Panc1 (cell line): ENCODE measurements at regions not wholly inside any gene's neighbourhood (a gene's known extent, or its start where the extent isn't known, plus 50 kb on each side); places are given as distances from the start of the nearest gene placed in this dataset.

Experiments used
- POLR2AphosphoS5 ChIP-seq: IDR thresholded peaks from 2 replicates; pipeline ENCODE4 v1.6.1; 2012; ENCODE audit warnings: mild to moderate bottlenecking, low read depth, low read length, moderate library complexity
- SIN3A ChIP-seq: IDR thresholded peaks from 2 replicates; pipeline ENCODE4 v1.6.1; 2012; ENCODE audit warnings: low read depth, mild to moderate bottlenecking, low read length, moderate library complexity, borderline replicate concordance; ENCODE audit not compliant: insufficient read depth
- TF ChIP-seq, protein P1 (sequence below): fragments of 450-650 bp; IDR thresholded peaks from 2 replicates; pipeline ENCODE4 v1.5.1; 2017; ENCODE audit warnings: mild to moderate bottlenecking
- TF ChIP-seq, protein P2 (sequence below), 2 experiments: IDR thresholded peaks; 2 replicates each; pipeline ENCODE4 v1.6.1; 2011 to 2012; ENCODE audit warnings: low read depth in 2 of 2, control low read depth in 1 of 2, low read length in 1 of 2, mild to moderate bottlenecking in 1 of 2, moderate library complexity in 1 of 2; ENCODE audit not compliant: insufficient read depth in 1 of 2

DNA sequence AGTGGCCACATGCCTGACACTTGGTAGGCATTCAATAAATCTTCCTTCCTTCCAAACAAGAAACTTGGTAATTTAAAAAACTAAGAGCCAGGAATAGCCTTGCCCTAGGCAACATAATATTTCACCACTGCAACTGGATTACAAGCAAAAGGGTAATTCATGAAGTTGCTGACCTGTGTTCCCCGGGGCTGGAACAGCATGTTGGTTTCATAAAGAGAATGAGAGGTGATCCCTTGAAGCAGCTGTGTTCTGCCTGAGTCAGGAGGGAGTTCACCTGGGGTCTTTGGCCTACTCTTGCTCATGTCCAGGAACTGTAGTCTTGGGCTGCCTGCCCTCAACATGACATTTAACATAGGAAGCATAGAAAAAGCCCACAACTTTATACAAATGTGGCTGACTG lies 329.0 kb upstream of the DAB1 start:
- TF ChIP-seq, protein P1, sequence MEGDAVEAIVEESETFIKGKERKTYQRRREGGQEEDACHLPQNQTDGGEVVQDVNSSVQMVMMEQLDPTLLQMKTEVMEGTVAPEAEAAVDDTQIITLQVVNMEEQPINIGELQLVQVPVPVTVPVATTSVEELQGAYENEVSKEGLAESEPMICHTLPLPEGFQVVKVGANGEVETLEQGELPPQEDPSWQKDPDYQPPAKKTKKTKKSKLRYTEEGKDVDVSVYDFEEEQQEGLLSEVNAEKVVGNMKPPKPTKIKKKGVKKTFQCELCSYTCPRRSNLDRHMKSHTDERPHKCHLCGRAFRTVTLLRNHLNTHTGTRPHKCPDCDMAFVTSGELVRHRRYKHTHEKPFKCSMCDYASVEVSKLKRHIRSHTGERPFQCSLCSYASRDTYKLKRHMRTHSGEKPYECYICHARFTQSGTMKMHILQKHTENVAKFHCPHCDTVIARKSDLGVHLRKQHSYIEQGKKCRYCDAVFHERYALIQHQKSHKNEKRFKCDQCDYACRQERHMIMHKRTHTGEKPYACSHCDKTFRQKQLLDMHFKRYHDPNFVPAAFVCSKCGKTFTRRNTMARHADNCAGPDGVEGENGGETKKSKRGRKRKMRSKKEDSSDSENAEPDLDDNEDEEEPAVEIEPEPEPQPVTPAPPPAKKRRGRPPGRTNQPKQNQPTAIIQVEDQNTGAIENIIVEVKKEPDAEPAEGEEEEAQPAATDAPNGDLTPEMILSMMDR: no peak
- TF ChIP-seq, protein P2, sequence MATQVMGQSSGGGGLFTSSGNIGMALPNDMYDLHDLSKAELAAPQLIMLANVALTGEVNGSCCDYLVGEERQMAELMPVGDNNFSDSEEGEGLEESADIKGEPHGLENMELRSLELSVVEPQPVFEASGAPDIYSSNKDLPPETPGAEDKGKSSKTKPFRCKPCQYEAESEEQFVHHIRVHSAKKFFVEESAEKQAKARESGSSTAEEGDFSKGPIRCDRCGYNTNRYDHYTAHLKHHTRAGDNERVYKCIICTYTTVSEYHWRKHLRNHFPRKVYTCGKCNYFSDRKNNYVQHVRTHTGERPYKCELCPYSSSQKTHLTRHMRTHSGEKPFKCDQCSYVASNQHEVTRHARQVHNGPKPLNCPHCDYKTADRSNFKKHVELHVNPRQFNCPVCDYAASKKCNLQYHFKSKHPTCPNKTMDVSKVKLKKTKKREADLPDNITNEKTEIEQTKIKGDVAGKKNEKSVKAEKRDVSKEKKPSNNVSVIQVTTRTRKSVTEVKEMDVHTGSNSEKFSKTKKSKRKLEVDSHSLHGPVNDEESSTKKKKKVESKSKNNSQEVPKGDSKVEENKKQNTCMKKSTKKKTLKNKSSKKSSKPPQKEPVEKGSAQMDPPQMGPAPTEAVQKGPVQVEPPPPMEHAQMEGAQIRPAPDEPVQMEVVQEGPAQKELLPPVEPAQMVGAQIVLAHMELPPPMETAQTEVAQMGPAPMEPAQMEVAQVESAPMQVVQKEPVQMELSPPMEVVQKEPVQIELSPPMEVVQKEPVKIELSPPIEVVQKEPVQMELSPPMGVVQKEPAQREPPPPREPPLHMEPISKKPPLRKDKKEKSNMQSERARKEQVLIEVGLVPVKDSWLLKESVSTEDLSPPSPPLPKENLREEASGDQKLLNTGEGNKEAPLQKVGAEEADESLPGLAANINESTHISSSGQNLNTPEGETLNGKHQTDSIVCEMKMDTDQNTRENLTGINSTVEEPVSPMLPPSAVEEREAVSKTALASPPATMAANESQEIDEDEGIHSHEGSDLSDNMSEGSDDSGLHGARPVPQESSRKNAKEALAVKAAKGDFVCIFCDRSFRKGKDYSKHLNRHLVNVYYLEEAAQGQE (IDR thresholded peaks at IDR 0.05; ENCODE audit: insufficient read depth in 1 of 2, low read depth in 2 of 2, low read length in 1 of 2): no peak
- no peak for TF ChIP-seq POLR2AphosphoS5
- TF ChIP-seq SIN3A: no peak
